ENCODE measurements at regions not wholly inside any gene's neighbourhood (a gene's known extent, or its start where the extent isn't known, plus 50 kb on each side); places are given as distances from the start of the nearest gene placed in this dataset.

- Histone ChIP-seq H3K4me3 (ENCODE audit: insufficient read depth, low read length, poor library complexity, severe bottlenecking) (no peak overlapping the region), H3K9me2 (replicated peaks; ENCODE audit: insufficient read depth, low read length) (no peaks in the 10 kb centered on the region), H2AFZ (ENCODE audit: low read depth, low read length, severe bottlenecking) (no peak overlapping the region), H3K4me2 (ENCODE audit: low read depth, low read length, poor library complexity, severe bottlenecking) (no peak overlapping the region), H3K79me2 (ENCODE audit: insufficient read depth, low read length) (no peaks in the 10 kb centered on the region), H3K9me3 (ENCODE audit: insufficient read depth, low read length) (no peaks in the 10 kb centered on the region), H3K36me3 (ENCODE audit: low read length) (no peaks in the 10 kb centered on the region), H3K27me3 (ENCODE audit: low read length) (no peaks in the 10 kb centered on the region), H3K27ac (ENCODE audit: low read depth, low read length) (no peak overlapping the region), H3F3A (ENCODE audit: insufficient read depth) (no peaks in the 10 kb centered on the region), H4K20me1 (ENCODE audit: low read depth, low read length) (no peaks in the 10 kb centered on the region), H3K9ac (ENCODE audit: low read length) (no peak overlapping the region)
- no peak for TF ChIP-seq EZH2phosphoT487 (conservative IDR thresholded peaks at IDR 0.05; ENCODE audit: low read length)
- no peak for TF ChIP-seq CTCF (IDR thresholded peaks at IDR 0.05; ENCODE audit: insufficient read depth, low read length, poor library complexity, severe bottlenecking)
Observed at GRCh38 chr6:50962213-50962759, 143.6 kb downstream of the TFAP2B start.

GRCh38 chr6:50963952-50964351 lies 145.3 kb downstream of the TFAP2B start:
- TF ChIP-seq EZH2phosphoT487 (conservative IDR thresholded peaks at IDR 0.05; ENCODE audit: low read length): no peak
- TF ChIP-seq CTCF (IDR thresholded peaks at IDR 0.05; ENCODE audit: insufficient read depth, low read length, poor library complexity, severe bottlenecking): no peak
- Histone ChIP-seq H3K9me3 (ENCODE audit: insufficient read depth, low read length) (no peaks in the 10 kb centered on the region), H4K20me1 (ENCODE audit: low read depth, low read length) (no peaks in the 10 kb centered on the region), H3K36me3 (ENCODE audit: low read length) (no peaks in the 10 kb centered on the region), H3F3A (ENCODE audit: insufficient read depth) (no peaks in the 10 kb centered on the region), H2AFZ (ENCODE audit: low read depth, low read length, severe bottlenecking) (no peak overlapping the region), H3K27ac (ENCODE audit: low read depth, low read length) (no peak overlapping the region), H3K79me2 (ENCODE audit: insufficient read depth, low read length) (no peaks in the 10 kb centered on the region), H3K4me2 (ENCODE audit: low read depth, low read length, poor library complexity, severe bottlenecking) (no peak overlapping the region), H3K9ac (ENCODE audit: low read length) (no peak overlapping the region), H3K4me3 (ENCODE audit: insufficient read depth, low read length, poor library complexity, severe bottlenecking) (no peak overlapping the region), H3K9me2 (replicated peaks; ENCODE audit: insufficient read depth, low read length) (no peaks in the 10 kb centered on the region), H3K27me3 (ENCODE audit: low read length) (no peaks in the 10 kb centered on the region)

- TF ChIP-seq EZH2phosphoT487 (conservative IDR thresholded peaks at IDR 0.05; ENCODE audit: low read length): no peak
- TF ChIP-seq CTCF (IDR thresholded peaks at IDR 0.05; ENCODE audit: insufficient read depth, low read length, poor library complexity, severe bottlenecking): no peak
- no peaks in the 10 kb centered on the region for H3K36me3 ChIP-seq (ENCODE audit: low read length)
- H3F3A ChIP-seq (ENCODE audit: insufficient read depth): no peaks in the 10 kb centered on the region
- no peaks in the 10 kb centered on the region for H3K79me2 ChIP-seq (ENCODE audit: insufficient read depth, low read length)
- H4K20me1 ChIP-seq (ENCODE audit: low read depth, low read length): no peaks in the 10 kb centered on the region
- H2AFZ ChIP-seq (ENCODE audit: low read depth, low read length, severe bottlenecking): no peak overlapping the region
- H3K4me3 ChIP-seq (ENCODE audit: insufficient read depth, low read length, poor library complexity, severe bottlenecking): no peak overlapping the region
- no peak overlapping the region for H3K27ac ChIP-seq (ENCODE audit: low read depth, low read length)
- H3K9me2 ChIP-seq (replicated peaks; ENCODE audit: insufficient read depth, low read length): no peaks in the 10 kb centered on the region
- no peaks in the 10 kb centered on the region for H3K27me3 ChIP-seq (ENCODE audit: low read length)
- no peak overlapping the region for H3K9ac ChIP-seq (ENCODE audit: low read length)
- H3K9me3 ChIP-seq (ENCODE audit: insufficient read depth, low read length): no peaks in the 10 kb centered on the region
- no peak overlapping the region for H3K4me2 ChIP-seq (ENCODE audit: low read depth, low read length, poor library complexity, severe bottlenecking)
Observed at GRCh38 chr6:50965495-50965894, 146.8 kb downstream of the TFAP2B start.
